Stomach (tissue), 4 donors: ENCODE measurements at regions not wholly inside any gene's neighbourhood (a gene's known extent, or its start where the extent isn't known, plus 50 kb on each side); places are given as distances from the start of the nearest gene placed in this dataset.

Experiments used
- POLR2AphosphoS5 ChIP-seq, 3 donors: sonication (generic); formaldehyde crosslinking; IDR thresholded peaks; one replicate each; pipeline ENCODE4 v1.6.1; 2016; ENCODE audit warnings: antibody characterized with exemption in 3 of 3
- TF ChIP-seq, protein P1 (sequence below), 7 experiments: fragments of 450-650 bp in 4 of 7; fragments of 200-600 bp in 3 of 7; sonication (generic) in 3 of 7; IDR thresholded peaks; one replicate each; pipeline ENCODE4 v1.5.1; 2016 to 2019; ENCODE audit warnings: antibody characterized with exemption in 7 of 7, control low read depth in 2 of 7, mild to moderate bottlenecking in 1 of 7

- TF ChIP-seq, protein P1, sequence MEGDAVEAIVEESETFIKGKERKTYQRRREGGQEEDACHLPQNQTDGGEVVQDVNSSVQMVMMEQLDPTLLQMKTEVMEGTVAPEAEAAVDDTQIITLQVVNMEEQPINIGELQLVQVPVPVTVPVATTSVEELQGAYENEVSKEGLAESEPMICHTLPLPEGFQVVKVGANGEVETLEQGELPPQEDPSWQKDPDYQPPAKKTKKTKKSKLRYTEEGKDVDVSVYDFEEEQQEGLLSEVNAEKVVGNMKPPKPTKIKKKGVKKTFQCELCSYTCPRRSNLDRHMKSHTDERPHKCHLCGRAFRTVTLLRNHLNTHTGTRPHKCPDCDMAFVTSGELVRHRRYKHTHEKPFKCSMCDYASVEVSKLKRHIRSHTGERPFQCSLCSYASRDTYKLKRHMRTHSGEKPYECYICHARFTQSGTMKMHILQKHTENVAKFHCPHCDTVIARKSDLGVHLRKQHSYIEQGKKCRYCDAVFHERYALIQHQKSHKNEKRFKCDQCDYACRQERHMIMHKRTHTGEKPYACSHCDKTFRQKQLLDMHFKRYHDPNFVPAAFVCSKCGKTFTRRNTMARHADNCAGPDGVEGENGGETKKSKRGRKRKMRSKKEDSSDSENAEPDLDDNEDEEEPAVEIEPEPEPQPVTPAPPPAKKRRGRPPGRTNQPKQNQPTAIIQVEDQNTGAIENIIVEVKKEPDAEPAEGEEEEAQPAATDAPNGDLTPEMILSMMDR (IDR thresholded peaks at IDR 0.05), result no peak
- TF ChIP-seq POLR2AphosphoS5 (IDR thresholded peaks at IDR 0.05), result no peak
These were observed 188.3 kb downstream of the POSTN start for GRCh38 chr13:37410316-37410715.
